ENCODE measurements at regions not wholly inside any gene's neighbourhood (a gene's known extent, or its start where the extent isn't known, plus 50 kb on each side); places are given as distances from the start of the nearest gene placed in this dataset.
"Not testable (repeated sequence)": the region's sequence is repeated elsewhere in the genome, so short reads cannot be mapped to it uniquely, and the experiment has no call there.

DNA sequence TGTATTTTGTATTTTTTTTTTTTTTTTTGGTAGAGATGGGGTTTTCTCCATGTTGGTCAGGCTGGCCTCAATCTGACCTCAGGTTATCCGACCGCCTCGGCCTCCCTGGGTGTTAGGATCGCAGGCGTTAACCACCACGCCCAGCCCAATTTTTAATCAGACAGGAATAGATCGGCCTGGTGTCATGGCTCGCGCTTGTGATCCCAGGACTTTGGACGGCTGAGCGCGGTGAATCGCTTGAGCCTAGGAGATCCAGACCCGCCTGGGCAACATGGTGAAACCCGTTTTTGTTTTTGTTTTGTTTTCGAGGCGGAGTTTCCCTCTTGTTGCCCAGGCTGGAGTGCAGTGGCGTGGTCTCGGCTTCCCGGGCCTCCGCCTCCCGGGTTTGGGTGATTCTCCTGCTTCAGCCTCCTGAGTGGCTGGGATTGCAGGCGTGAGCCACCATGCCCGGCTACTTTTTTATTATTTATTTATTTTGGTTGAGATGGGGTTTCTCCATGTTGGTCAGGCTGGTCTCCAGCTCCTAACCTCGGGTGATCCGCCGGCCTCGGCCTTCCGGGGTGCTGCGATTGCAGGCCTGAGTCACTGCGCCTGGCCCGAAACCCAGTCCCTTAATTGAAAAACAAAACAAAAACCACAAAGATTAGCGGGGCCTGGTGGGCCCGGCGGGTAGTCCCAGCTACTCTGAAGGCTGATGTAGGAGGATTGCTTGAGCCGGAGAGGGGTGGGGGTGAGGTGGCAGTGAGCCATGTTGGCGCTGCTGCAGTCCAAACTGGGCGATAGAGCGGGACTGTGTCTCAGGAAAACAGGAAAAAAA lies 63.9 kb downstream of the GOLGA6L7 start:
- not testable (repeated sequence) for H3K4me2 ChIP-seq (ENCODE audit: low read length, poor library complexity, severe bottlenecking); H3K4ac ChIP-seq (ENCODE audit: low read depth in 1 of 2, low read length in 2 of 2); H2AK5ac ChIP-seq (ENCODE audit: low read length, severe bottlenecking); H4K8ac ChIP-seq (ENCODE audit: low read length); H2BK5ac ChIP-seq (ENCODE audit: low read depth, low read length, poor library complexity, severe bottlenecking); H3K27ac ChIP-seq (ENCODE audit: low read length, poor library complexity, severe bottlenecking); H2BK12ac ChIP-seq (ENCODE audit: low read length in 2 of 2); H2BK15ac ChIP-seq (ENCODE audit: low read depth, poor library complexity, severe bottlenecking); H3K4me3 ChIP-seq (ENCODE audit: insufficient read depth in 1 of 2, low read depth in 1 of 2, low read length in 2 of 2); H3K79me1 ChIP-seq (replicated peaks; ENCODE audit: low read length, poor library complexity, severe bottlenecking); H3K27me3 ChIP-seq (ENCODE audit: control insufficient read depth in 1 of 2, insufficient read depth in 1 of 2, low read length in 2 of 2); H2AFZ ChIP-seq (ENCODE audit: low read depth, low read length); H3K4me1 ChIP-seq (ENCODE audit: control insufficient read depth, insufficient read depth, low read depth, low read length); H3K9me3 ChIP-seq (ENCODE audit: control insufficient read depth, low read length); H3K36me3 ChIP-seq (ENCODE audit: control insufficient read depth in 1 of 2, insufficient read depth in 2 of 2, low read depth in 1 of 2, low read length in 2 of 2); H3K9ac ChIP-seq (ENCODE audit: low read length); H4K91ac ChIP-seq (ENCODE audit: low read length); H3K14ac ChIP-seq (ENCODE audit: low read length in 2 of 2); H2BK120ac ChIP-seq (ENCODE audit: low read depth, low read length); DNase-seq; H3K18ac ChIP-seq (ENCODE audit: low read depth in 1 of 2, low read length in 2 of 2); H3K23ac ChIP-seq (ENCODE audit: low read length in 2 of 2)
- WGBS: 95% methylated on average over 22 of the region's 39 CpGs

DNA sequence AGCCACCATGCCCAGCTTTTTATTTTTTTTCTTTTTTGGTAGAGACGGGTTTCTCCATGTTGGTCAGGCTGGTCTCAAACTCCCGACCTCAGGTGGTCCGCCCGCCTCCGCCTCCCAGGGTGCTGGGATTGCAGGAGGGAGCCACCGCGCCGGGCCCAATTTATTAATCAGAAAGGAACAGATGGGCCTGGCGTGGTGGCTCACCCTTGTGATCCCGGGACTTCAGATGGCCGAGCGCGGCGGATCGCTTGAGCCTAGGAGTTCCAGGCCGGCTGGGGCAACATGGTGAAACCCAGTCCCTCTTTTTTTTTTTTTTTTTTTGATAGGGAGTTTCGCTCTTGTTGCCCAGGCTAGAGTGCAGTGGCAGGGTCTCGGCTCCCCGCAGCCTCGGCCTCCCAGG lies 64.6 kb downstream of the GOLGA6L7 start:
- Histone ChIP-seq H3K36me3 (ENCODE audit: control insufficient read depth in 1 of 2, insufficient read depth in 2 of 2, low read depth in 1 of 2, low read length in 2 of 2) (no peaks in the 10 kb centered on the region), H3K4me1 (ENCODE audit: control insufficient read depth, insufficient read depth, low read depth, low read length) (no peaks in the 10 kb centered on the region), H3K4me2 (ENCODE audit: low read length, poor library complexity, severe bottlenecking) (no peak overlapping the region), H3K18ac (ENCODE audit: low read depth in 1 of 2, low read length in 2 of 2) (no peak overlapping the region), H3K4me3 (ENCODE audit: insufficient read depth in 1 of 2, low read depth in 1 of 2, low read length in 2 of 2) (no peak overlapping the region), H3K14ac (ENCODE audit: low read length in 2 of 2) (no peak overlapping the region), H3K79me1 (replicated peaks; ENCODE audit: low read length, poor library complexity, severe bottlenecking) (no peaks in the 10 kb centered on the region), H3K27ac (ENCODE audit: low read length, poor library complexity, severe bottlenecking) (no peak overlapping the region), H2BK12ac (ENCODE audit: low read length in 2 of 2) (no peak overlapping the region), H3K27me3 (ENCODE audit: control insufficient read depth in 1 of 2, insufficient read depth in 1 of 2, low read length in 2 of 2) (peaks cover 0 to 6% of the 10 kb centered on the region in 2 experiments), H2BK5ac (ENCODE audit: low read depth, low read length, poor library complexity, severe bottlenecking) (no peak overlapping the region), H2BK120ac (ENCODE audit: low read depth, low read length) (no peak overlapping the region), H4K8ac (ENCODE audit: low read length) (no peak overlapping the region), H3K9ac (ENCODE audit: low read length) (no peak overlapping the region), H2AK5ac (ENCODE audit: low read length, severe bottlenecking) (no peak overlapping the region), H2AFZ (ENCODE audit: low read depth, low read length) (no peak overlapping the region), H2BK15ac (ENCODE audit: low read depth, poor library complexity, severe bottlenecking) (no peak overlapping the region), H3K4ac (ENCODE audit: low read depth in 1 of 2, low read length in 2 of 2) (no peak overlapping the region), H4K91ac (ENCODE audit: low read length) (no peak overlapping the region), H3K9me3 (ENCODE audit: control insufficient read depth, low read length) (no peaks in the 10 kb centered on the region), H3K23ac (ENCODE audit: low read length in 2 of 2) (no peak overlapping the region)
- no peak for DNase-seq
- 96% methylated on average over 20 of the region's 20 CpGs for WGBS

DNA sequence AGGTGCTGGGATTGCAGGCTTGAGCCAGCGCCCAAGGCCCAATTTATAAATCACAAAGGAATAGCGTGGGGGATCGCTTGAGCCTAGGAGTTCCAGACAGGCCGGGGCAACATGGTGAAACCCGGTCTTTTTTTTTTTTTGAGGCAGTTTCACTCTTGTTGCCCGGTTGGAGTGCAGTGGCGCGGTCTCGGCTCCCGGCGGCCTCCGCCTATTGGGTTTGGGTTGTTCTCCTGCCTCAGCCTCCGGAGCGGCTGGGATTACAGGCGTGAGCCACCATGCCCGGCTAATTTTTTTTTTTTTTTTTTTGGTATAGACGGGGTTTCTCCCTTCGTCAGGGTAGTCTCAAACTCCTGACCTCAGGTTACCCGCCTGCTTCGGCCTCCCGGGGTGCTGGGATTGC lies 65.0 kb downstream of the GOLGA6L7 start:
- no peak overlapping the region for H3K4ac ChIP-seq (ENCODE audit: low read depth in 1 of 2, low read length in 2 of 2)
- H3K27me3 ChIP-seq (ENCODE audit: control insufficient read depth in 1 of 2, insufficient read depth in 1 of 2, low read length in 2 of 2): peaks cover 0 to 4% of the 10 kb centered on the region in 2 experiments
- no peak overlapping the region for H3K18ac ChIP-seq (ENCODE audit: low read depth in 1 of 2, low read length in 2 of 2)
- no peaks in the 10 kb centered on the region for H3K4me1 ChIP-seq (ENCODE audit: control insufficient read depth, insufficient read depth, low read depth, low read length)
- no peak overlapping the region for H2AFZ ChIP-seq (ENCODE audit: low read depth, low read length)
- H2BK120ac ChIP-seq (ENCODE audit: low read depth, low read length): no peak overlapping the region
- H3K4me2 ChIP-seq (ENCODE audit: low read length, poor library complexity, severe bottlenecking): no peak overlapping the region
- no peak overlapping the region for H2BK12ac ChIP-seq (ENCODE audit: low read length in 2 of 2)
- no peak overlapping the region for H3K4me3 ChIP-seq (ENCODE audit: insufficient read depth in 1 of 2, low read depth in 1 of 2, low read length in 2 of 2)
- H3K27ac ChIP-seq (ENCODE audit: low read length, poor library complexity, severe bottlenecking): no peak overlapping the region
- no peak overlapping the region for H2BK5ac ChIP-seq (ENCODE audit: low read depth, low read length, poor library complexity, severe bottlenecking)
- DNase-seq: no peak
- no peak overlapping the region for H2BK15ac ChIP-seq (ENCODE audit: low read depth, poor library complexity, severe bottlenecking)
- 98% methylated on average over 20 of the region's 21 CpGs for WGBS
- no peak overlapping the region for H3K9ac ChIP-seq (ENCODE audit: low read length)
- no peak overlapping the region for H4K91ac ChIP-seq (ENCODE audit: low read length)
- H3K14ac ChIP-seq (ENCODE audit: low read length in 2 of 2): no peak overlapping the region
- no peak overlapping the region for H3K23ac ChIP-seq (ENCODE audit: low read length in 2 of 2)
- H3K79me1 ChIP-seq (replicated peaks; ENCODE audit: low read length, poor library complexity, severe bottlenecking): no peaks in the 10 kb centered on the region
- H4K8ac ChIP-seq (ENCODE audit: low read length): no peak overlapping the region
- H3K36me3 ChIP-seq (ENCODE audit: control insufficient read depth in 1 of 2, insufficient read depth in 2 of 2, low read depth in 1 of 2, low read length in 2 of 2): no peaks in the 10 kb centered on the region
- no peak overlapping the region for H2AK5ac ChIP-seq (ENCODE audit: low read length, severe bottlenecking)
- no peaks in the 10 kb centered on the region for H3K9me3 ChIP-seq (ENCODE audit: control insufficient read depth, low read length)

DNA sequence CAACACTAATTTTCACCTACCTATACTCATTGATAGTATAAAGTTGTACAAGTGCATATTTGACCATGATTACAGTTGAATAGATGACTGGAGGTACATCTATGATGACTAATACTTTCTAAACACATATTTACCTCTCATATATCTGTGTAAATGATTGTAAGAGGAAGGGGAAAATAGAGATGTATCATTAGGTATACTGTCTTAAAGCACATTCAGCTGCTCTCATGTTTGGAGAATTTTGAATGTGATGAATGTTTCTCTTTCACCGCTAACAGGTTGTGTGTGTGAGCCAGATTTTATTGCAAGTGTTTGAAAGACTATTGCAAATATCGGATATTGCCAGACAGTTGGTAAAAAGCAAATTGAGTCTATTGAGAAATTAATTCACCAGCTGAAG lies 66.2 kb upstream of the GOLGA8M start:
- H2BK12ac ChIP-seq (ENCODE audit: low read length in 2 of 2); H3K79me1 ChIP-seq (replicated peaks; ENCODE audit: low read length, poor library complexity, severe bottlenecking); H3K4me2 ChIP-seq (ENCODE audit: low read length, poor library complexity, severe bottlenecking); H3K4me3 ChIP-seq (ENCODE audit: insufficient read depth in 1 of 2, low read depth in 1 of 2, low read length in 2 of 2); H2AFZ ChIP-seq (ENCODE audit: low read depth, low read length); H2AK5ac ChIP-seq (ENCODE audit: low read length, severe bottlenecking); H3K14ac ChIP-seq (ENCODE audit: low read length in 2 of 2); H3K27ac ChIP-seq (ENCODE audit: low read length, poor library complexity, severe bottlenecking); H3K27me3 ChIP-seq (ENCODE audit: control insufficient read depth in 1 of 2, insufficient read depth in 1 of 2, low read length in 2 of 2); H3K9me3 ChIP-seq (ENCODE audit: control insufficient read depth, low read length); H3K4ac ChIP-seq (ENCODE audit: low read depth in 1 of 2, low read length in 2 of 2); H4K8ac ChIP-seq (ENCODE audit: low read length); H2BK5ac ChIP-seq (ENCODE audit: low read depth, low read length, poor library complexity, severe bottlenecking); DNase-seq; H4K91ac ChIP-seq (ENCODE audit: low read length); H3K36me3 ChIP-seq (ENCODE audit: control insufficient read depth in 1 of 2, insufficient read depth in 2 of 2, low read depth in 1 of 2, low read length in 2 of 2); H2BK15ac ChIP-seq (ENCODE audit: low read depth, poor library complexity, severe bottlenecking); H3K9ac ChIP-seq (ENCODE audit: low read length); H3K18ac ChIP-seq (ENCODE audit: low read depth in 1 of 2, low read length in 2 of 2); H3K23ac ChIP-seq (ENCODE audit: low read length in 2 of 2); H2BK120ac ChIP-seq (ENCODE audit: low read depth, low read length); H3K4me1 ChIP-seq (ENCODE audit: control insufficient read depth, insufficient read depth, low read depth, low read length): not testable (repeated sequence)
- WGBS: 100% methylated on average over 1 of the region's 2 CpGs

Measured in mesenchymal stem cell (in vitro differentiated cells and primary cell).